HG02840 (cell line): ENCODE measurements at regions not wholly inside any gene's neighbourhood (a gene's known extent, or its start where the extent isn't known, plus 50 kb on each side); places are given as distances from the start of the nearest gene placed in this dataset.
"Not testable (repeated sequence)": the region's sequence is repeated elsewhere in the genome, so short reads cannot be mapped to it uniquely, and the experiment has no call there.

Experiments
- ATAC-seq: cut with Tn5 transposase; IDR thresholded peaks from one replicate; pipeline ENCODE4 v1.9.1; 2021; ENCODE audit warnings: mild to moderate bottlenecking, moderate library complexity, moderate number of reproducible peaks; ENCODE audit not compliant: unreplicated experiment, low FRiP score

- ATAC-seq: no peak
Observed at GRCh38 chr13:107600971-107601370, 614.4 kb downstream of the LIG4 start.

- ATAC-seq: not testable (repeated sequence)
Observed at GRCh38 chr13:107596306-107596705, 619.0 kb downstream of the LIG4 start.

- ATAC-seq: no peak
Observed at GRCh38 chr13:107590556-107590955, 624.8 kb downstream of the LIG4 start.

DNA sequence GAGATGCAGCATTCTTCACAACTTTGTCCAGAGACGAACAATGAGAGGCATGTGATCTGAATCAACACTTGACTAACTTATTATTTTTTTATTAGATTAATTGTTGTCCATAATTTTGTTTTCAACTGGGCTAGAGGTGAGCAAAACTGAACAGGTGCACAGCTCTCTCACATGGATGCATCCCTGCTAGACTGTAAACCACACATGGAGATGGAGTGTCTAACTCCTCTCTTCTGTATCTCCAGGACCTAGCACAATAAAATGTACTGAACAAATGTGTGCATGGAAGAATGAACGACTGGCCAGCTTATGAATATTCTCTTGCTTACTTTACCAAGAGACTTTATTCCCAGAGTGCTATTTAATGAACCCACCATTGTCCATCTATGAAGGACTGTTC lies 627.7 kb downstream of the LIG4 start:
- no peak for ATAC-seq

GRCh38 chr13:107586216-107586615 lies 629.1 kb downstream of the LIG4 start:
- no peak for ATAC-seq

DNA sequence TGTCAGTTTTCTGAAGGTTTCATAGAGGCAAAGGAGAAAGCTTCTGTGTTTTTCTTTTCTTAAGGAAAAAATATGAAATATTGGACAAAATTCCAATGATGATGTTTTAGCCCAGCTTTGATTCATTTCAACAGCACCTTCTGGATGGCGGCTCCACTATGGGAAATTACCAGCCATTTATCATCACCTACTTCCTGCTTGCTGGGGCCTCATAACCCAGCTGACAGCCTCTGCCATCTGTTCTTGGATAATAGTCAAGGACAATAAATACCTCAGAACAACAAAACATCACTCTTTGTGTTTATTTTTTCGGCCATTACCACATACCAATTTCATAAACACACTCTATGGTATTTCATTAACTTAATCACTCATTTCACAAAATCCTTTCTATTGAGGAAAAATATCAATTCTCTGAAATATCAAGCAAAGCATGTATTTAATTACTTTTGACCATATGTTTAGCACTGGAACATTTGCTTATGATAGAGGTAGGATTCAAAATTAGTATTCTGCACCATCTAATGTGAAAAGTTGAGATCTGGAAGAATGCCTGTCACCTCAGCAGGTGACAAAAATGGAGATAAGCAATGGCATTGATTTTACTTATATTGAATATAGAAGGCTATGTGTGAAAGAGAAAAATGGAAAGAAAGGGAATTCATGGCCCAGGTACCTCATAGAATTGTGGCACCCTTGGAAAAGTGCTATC lies 629.7 kb downstream of the LIG4 start:
- ATAC-seq: no peak

DNA sequence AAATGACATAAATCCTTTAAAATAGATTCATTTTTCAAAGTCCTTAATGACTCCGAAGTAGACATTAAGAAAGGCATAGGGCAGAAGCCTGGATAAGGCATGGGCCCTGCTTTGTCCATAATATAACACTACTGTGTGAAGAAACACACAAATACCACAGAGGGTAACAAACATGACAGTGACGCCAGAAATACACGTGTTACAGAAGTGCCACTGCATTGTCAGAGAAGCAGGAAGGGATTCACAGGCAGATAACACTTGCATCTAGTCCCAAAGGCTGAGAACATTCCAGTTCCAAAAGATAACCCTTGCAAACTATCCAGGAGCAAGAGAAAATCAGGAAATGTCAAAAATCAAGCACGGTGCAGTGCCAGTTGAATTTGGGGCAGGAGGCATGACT lies 633.2 kb downstream of the LIG4 start:
- no peak for ATAC-seq

DNA sequence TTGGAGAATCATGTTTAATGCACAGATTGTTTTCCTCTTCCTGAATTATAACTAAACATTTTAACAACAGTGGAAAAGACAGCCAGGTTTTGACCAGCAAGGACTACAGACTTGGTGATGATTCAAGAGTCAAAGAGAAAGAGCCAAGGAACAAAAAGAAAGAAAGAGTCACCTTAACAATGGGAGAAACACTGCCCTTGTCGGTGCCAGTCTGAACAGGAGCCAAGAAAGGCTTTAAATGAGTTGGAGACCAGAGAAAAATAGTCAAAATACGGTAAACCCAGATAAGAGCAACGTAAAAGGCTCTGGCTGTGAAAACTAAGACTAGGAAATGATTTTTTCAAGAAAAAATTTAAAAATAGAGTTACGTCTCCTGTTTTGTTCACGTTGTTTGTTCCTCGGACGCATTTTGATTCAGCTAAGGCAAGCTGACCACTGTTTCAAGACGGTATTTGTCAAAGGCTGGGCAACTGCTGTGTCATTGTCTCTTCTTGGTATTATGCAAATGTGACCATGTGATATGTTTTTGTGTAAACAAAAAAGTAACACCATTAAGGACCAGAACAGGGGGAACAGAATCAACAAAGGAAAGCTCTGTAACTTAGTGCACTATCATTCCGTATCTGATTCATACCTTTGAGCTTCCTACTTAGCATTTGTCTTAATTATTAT lies 634.5 kb downstream of the LIG4 start:
- ATAC-seq: no peak

DNA sequence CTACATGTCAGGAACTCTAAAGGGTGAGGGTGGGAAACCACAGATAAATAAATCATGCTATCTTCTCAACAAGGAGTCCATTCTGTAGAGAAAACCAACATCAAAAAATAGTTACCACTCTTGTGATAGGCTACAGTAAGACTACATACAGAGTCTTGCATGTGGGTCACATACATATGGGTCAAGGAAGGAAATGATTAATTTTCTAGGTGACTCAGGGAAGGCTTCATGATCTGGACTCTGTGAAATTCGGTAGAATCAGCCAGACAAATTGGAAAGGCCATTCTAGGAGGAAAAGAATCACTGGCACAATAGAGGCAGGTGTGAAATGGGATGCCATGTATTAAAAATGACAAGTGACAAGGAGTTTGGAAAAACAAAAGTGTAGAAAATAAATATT lies 638.9 kb downstream of the LIG4 start:
- no peak for ATAC-seq

DNA sequence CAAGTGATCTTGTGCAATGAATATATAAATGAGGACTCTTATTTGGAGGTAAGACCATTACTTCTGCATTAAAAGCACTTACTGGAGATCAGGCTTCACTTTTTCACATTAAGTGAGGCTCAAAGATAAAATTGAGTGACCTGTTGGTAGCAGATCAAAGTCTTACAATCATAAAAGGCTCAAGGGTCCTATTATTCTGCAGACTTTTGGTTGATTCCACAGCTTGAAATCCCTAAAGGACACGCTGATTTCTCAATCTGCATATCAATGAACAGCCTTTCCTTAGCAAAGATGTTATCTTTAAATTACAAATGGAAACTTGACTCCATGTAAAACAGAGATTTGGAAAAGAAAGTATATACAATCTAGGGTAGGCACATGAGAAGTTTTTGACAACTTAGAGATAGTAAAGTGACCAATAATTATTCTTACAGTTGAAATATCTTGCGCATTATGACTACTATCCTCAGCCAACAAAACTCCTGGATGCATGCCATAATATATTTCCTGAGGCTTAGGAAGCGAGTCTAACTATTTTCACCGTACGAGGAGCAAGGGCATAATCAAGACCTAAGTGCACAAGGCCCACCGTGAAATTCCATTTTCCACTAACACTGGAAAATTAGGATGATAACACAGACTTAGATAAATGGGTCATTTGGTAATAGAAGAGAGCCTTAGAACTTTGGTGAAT lies 640.7 kb downstream of the LIG4 start:
- ATAC-seq: no peak

DNA sequence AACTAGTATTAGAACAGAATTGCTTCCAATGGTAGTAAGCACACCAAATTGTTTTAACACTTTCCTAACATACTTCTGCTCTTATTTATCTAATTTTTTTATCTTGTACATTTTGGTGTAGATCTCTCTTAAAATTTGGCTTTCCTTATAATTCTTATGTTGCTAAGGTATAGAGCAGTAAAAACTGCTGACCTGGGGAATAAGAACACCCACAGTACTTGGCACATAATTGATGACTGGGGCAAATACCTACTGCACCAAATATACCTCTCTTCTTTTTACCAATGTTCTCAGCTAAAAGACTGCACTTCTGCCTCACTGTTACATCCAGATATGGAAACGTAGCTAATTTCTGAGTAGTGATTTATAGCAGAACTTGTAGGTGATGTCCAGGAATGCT lies 642.2 kb downstream of the LIG4 start:
- ATAC-seq: no peak

- ATAC-seq: no peak
Observed at GRCh38 chr13:107572156-107572555, 643.2 kb downstream of the LIG4 start.

- ATAC-seq: no peak
Observed at GRCh38 chr13:107568181-107568580, 647.2 kb downstream of the LIG4 start.

DNA sequence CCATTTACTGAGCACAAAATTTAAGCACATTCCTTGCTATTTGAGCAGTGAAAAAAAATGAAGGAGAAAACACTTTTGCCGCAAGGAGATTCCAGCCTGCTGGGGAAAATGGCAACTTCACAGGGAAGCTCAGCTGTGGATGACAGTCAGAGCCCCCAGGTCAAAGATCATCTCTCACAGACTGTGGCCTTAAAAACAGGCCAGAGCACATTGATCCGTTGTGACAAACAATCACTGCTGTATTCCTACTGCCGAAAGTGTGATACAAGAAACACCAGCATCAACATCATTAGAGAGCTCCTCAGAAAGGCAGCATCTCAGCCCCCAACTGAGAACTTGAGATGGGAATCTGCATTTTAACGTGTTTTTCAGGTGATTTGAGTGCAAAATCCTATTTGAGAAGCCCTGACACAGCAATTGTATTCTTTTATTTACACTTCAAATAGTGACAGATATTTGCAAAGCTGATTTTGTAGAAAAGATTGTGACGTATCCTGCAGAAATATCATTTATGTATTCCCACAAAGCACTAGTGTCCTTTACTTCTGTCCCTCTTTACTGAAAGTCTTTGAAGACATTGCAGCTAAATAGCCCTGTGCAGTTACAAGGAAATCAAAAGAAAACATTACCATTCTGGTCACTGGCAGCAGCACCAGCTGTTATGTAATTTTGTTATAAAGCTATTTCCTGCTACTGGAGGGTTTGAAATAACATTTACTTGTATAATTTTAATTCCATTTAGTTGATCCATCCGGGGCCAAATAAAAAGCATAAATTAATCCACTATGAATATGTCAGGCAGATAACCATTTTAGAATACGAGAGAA lies 652.0 kb downstream of the LIG4 start:
- no peak for ATAC-seq

DNA sequence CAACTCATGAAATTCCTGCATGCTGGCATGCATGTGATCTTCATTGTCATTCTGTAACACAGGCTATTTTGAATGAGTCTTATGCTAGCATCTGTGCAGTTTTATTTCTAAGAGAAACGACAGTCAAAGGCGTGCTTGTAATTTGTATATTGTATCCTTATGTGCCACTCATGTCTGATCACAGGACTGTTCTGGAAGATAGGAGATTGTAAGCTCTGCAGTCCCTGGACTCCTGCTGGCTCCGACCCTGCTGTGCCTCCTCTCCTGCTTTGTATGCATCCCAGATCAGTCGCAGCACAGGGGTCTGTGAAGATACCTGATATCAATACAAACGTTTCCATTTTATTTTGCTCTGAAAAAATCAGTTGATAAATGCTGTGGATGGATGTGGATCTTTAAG lies 653.1 kb downstream of the LIG4 start:
- ATAC-seq: no peak

GRCh38 chr13:107554460-107554859 lies 660.9 kb downstream of the LIG4 start:
- ATAC-seq: no peak

DNA sequence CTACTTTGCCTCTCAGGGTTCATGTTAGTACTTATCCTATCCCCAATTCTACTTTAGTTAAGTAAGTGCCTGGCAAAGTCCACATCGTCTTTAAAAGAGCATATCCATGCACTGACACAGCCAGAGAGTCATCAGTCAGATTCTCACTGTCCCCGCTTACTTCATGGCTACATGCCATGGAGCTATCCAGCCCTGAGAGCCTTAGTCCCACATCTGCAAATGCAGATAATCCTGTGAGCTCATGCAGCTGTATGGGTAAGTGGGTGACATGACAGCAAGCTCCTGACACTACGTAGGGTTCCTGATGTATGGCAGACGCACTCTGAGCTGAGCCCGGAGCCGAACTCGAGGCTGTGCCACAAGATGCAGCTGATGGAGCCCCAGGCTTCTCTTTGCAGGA lies 661.5 kb downstream of the LIG4 start:
- ATAC-seq: no peak

DNA sequence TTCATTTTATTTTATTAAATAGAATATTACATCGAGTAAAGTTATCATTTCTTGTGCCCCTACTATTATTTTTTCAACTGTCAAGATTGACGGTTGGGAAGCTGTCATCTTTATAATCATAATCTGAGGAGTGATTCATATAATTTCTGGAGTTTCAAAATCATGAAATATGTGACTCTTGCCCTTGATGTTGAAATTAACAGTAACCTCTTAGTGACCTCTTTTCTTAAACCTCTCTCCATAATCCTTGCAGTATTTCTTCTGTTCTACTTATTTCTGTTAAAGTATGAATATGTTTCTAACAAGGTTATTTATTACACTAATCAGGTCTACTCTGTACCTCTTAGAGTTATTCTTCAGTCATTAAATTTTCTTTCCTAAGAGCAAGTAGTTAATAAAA lies 663.8 kb downstream of the LIG4 start:
- ATAC-seq: no peak

- ATAC-seq: no peak
Observed at GRCh38 chr13:107548338-107548737, 667.0 kb downstream of the LIG4 start.

DNA sequence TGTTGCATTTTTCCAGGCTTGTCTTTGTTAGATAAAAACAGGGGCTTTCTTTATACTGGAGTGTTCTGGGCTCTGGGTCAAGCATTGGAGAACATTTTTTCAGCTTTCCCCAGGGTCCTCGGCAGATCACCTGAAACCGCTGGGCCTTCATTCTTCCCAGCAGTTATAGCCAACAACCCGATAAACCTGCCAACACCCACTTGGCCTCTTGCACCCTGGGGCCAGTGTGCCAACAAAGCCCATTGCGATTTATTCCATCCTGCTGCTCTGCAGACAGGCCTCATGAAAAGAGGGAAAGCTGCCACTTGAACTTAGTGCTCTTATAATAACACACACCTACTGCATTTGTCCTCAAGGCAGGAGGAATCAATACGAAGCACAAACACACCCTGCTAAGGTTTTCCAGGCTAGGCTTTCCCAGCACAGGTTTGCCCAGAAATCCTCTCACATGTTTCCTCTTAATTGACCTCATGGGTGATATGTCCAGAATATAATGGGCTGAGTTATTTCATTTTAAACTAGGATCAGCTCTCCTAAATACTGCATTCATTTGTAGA lies 669.3 kb downstream of the LIG4 start:
- no peak for ATAC-seq

DNA sequence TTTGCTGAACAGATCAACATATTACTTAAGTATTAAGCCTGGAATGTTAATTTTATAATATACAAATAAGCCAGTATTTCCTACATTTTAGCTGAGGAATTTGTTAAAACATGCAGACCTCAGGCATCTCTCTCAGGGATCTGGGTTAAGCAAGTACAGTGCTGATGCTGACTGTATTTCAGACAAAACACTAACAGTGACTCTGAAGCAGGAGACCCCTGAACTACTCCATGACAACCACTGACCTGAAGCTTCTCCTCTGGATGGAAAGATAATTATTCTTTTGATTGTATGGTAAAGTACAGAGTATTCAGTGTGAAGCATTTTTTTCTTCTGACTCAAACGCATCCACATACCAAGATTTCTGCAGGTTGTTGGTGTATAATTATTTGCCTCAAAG lies 680.8 kb downstream of the LIG4 start:
- ATAC-seq: no peak
